Panc1 (cell line): ENCODE measurements at regions not wholly inside any gene's neighbourhood (a gene's known extent, or its start where the extent isn't known, plus 50 kb on each side); places are given as distances from the start of the nearest gene placed in this dataset.

ENCODE experiments used
- CTCF ChIP-seq: fragments of 450-650 bp; IDR thresholded peaks from 2 replicates; pipeline ENCODE4 v1.5.1; 2017; ENCODE audit warnings: mild to moderate bottlenecking
- SIN3A ChIP-seq: IDR thresholded peaks from 2 replicates; pipeline ENCODE4 v1.6.1; 2012; ENCODE audit warnings: low read depth, mild to moderate bottlenecking, low read length, moderate library complexity, borderline replicate concordance; ENCODE audit not compliant: insufficient read depth

- TF ChIP-seq CTCF (no peak), SIN3A (no peak)
Observed at GRCh38 chr18:73214970-73215369, 347.2 kb upstream of the NETO1 start.
